Activated T-cell treated with anti-CD3 and anti-CD28 coated beads, Interleukin-2, amount 50 U/mL, for 48 hours (primary cell): ENCODE measurements at regions not wholly inside any gene's neighbourhood (a gene's known extent, or its start where the extent isn't known, plus 50 kb on each side); places are given as distances from the start of the nearest gene placed in this dataset.
"Not testable (repeated sequence)": the region's sequence is repeated elsewhere in the genome, so short reads cannot be mapped to it uniquely, and the experiment has no call there.

ENCODE experiments used
- DNase-seq, 2 experiments: peaks; one replicate each; pipeline ENCODE4 v3.0.0-alpha.2; 2020

- no peak for DNase-seq
These were observed 167.0 kb upstream of the RPL34 start for GRCh38 chr4:108453366-108453765.

- no peak for DNase-seq
These were observed 170.0 kb upstream of the RPL34 start for GRCh38 chr4:108450236-108450898.

DNA sequence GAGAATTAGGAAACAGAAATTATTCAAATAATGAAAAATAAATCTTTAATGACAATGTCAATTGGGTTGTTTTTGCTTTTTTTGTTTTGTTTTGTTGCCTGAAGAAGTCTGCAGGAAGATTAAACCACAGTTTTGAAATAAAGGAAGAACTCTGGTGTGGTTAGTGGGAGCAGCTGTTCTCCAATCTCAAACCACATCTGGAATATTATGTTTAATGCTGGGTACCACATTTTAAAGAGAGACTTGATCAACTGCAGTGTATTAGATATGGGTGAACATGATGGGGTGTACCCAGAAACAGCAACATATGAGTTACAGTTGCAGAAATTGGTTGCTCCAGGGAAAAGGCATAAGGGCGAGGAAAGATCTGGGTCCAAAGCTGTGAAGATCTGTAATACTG, 171.2 kb upstream of the RPL34 start:
- no peak for DNase-seq

DNA sequence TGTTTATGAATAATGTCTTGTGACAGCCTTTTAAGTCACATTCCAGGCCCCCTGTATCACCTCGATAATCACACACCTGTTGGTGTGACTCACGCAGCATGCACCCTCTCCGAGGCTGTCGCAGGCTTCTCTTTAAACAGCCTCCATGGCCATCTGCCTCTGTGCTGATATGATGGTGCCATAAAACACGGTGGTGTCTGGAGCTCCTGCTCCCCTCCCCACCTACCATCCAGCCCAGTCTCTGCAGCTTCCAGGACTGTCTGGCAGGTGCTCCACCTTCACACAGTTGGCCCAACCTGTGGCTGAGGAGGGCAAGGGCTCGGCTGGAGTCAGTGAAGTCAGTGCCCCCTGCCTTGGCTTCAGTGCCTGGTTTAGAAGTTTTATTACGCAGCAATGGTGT, 173.8 kb upstream of the RPL34 start:
- DNase-seq: no peak

DNA sequence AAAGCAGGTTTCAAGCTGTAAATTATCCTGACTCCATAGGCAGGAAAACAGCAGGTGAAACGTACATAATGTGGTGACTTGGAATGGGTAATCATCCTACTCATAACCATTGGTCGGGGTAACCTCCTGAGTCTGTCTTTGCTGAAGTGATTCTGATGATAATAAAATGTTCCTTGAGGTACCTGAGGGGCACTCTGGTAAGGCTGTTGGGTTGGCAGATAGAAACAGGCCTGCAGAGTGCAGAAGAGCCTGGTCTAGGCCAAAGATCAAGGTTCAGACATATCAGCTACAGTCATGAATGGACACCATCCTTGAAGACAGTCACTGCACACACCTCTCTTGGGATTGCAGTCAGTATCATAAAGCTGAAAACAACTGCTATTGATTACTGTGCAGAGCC, 174.7 kb upstream of the RPL34 start:
- DNase-seq: no peak

DNA sequence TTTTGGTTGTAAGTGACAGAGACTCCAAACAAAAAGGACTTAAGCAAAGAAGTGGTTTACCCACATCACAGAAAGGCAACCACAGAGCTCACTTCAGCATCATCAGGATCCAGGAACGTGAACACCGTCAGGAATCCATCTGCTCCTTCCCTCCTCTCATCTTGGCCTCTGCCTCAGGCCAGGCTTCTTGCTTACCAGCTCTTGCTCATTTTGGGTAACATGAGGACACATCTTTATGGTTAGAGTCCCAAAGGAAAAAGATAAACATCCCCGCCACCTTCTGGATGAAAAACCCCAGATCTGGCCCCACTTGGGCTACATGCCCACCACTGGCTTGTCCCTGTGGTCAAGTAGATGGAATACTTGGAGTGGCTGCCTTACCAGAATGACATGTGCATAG, 176.8 kb upstream of the RPL34 start:
- DNase-seq: no peak

DNA sequence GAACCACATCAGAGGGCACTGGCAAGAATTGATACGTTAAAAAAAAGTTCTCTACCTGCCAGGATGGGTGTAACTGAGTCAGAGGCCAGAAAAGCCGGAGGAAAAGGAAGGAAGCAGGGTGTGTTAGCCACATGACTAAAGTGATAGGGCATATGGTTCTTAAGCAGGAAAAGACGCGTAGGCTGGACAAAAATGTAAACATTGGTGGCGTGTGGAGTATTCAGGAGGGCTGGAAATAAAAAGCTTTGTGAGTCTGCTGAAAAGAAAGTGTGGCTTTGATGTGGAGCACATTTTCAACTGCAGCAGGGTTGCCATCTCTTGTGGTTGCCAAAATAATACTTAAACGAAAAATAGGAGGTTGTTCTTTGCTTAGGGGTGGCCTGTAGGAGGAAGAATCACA, 186.5 kb upstream of the RPL34 start:
- DNase-seq: peak in 1 of 2 experiments; percentile 39

- DNase-seq: not testable (repeated sequence)
These were observed 187.0 kb upstream of the RPL34 start for GRCh38 chr4:108433394-108433793.

DNA sequence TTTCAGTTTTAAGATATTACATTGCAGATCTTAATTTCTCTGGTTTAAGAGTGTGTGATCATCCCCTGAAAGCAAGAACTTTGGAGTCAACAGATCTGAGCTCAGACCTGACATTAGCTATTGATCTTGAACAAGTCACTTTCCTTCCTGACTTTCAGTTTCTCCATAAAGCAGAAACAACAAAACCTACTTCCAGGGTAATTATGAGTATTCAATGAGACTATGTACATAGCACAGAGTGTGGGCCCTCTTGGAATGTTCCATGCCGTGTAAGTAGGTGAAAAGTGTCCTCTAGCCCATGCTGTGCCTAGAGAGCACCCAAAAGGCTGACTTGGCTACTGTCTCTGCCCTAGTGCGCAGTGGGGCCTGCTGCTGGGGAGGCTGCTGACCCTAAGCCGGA, 188.0 kb upstream of the RPL34 start:
- DNase-seq: no peak

GRCh38 chr4:108431986-108432385, 188.4 kb upstream of the RPL34 start:
- no peak for DNase-seq

DNA sequence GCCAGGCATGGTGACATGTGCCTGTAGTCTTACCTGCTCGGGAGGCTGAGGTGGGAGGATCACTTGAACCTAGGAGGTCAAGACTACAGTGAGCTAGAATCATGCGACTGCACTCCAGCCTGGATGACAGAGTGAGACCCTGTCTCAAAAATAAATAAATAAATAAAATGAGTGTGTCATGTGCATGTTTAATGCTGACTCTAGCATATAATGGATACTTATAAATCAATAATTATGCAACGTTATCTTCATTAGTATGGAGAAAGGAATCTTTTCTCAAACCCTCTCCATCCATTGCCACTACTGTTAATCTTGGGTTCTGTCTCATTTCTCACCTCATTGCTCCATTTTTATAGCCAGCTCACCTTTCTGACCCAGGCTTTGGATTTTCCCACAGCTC, 189.5 kb upstream of the RPL34 start:
- DNase-seq: no peak

- DNase-seq: no peak
These were observed 190.7 kb upstream of the RPL34 start for GRCh38 chr4:108429662-108430061.

GRCh38 chr4:108428923-108429322, 191.5 kb upstream of the RPL34 start:
- DNase-seq: no peak

DNA sequence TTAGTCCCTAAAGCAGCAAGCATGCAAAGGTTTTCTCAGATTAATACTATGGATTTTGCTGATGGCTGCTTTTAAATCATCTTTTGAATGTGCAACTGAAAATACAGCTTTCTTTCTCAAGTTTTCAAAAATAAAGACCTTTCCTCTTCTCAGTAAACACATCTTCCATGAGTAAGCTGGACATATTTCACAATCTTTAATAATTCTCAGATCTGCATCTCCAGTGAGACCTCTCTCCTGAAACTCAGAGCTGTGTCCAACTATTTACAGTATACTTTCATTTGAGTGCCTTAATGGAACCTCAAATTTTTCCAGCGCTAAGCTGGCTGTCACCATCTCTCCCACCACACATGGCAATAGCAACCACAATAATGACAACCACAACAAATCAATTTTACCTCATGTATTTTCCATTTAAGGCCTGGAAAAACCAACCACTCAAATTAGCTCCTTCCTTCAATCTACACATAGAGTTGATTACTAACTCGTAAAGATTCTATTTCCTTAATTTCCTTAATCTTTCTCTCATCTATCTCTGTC, 192.4 kb upstream of the RPL34 start:
- DNase-seq: no peak

DNA sequence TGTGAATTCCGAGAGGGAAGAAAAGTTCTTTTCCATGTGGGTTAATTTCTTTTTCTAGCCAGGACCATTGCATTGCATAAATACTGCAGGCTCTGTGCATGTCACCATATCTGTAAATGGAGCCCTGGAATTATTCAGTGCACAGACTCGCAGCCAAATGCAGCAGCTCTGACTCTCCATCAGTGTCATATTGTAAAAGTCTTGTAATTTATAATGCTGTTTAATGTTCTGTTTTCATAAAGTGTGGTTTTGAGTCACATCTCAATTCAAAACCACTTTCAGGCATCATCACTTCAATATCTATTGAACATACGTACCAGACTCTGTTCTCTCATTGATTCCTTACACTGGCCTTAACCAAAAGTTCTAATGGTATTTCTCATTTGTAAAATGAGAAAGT, 193.9 kb upstream of the RPL34 start:
- DNase-seq: no peak

DNA sequence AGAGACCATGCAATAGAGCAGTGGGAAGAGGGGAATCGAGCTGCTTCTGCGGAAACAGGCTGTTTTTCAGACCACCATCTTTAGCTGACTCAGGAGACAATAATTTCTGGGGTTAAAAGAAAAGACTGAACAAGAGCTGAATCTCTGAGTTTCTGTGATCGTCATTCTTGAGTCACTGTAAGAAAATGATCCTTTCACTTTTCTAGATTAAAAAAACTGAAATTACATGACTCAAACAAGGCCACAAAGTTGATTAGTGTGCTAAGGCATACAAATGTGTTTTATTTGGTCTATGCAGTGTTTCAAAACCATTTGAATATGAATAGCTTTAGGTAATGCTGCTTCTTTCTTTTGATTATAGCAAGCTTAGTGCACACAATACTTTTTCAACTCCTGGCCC, 194.4 kb upstream of the RPL34 start:
- DNase-seq: no peak

- DNase-seq: no peak
These were observed 202.5 kb upstream of the RPL34 start for GRCh38 chr4:108417923-108418322.

DNA sequence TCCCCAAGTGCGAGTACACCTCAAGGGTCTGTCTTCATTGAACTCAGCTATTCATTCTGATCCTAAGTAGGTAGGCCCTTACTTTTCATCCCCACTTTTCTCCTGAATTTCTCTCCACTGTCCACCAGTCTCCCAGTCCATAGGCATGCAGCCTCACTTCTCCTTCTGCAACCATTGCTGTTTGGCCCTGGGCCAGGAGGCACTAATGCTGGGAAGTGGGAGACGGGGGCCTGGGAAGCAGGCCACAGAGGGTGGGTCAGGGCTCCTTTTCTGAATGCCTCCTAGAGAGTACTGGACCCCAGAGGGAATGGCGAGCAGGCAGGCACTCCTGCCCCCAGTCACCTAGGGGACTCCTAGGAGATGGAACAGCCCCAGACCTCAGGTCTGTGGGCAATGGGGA, 203.5 kb upstream of the RPL34 start:
- DNase-seq: no peak

- no peak for DNase-seq
These were observed 205.0 kb upstream of the RPL34 start for GRCh38 chr4:108415389-108415788.

GRCh38 chr4:108411836-108412235, 208.5 kb upstream of the RPL34 start:
- DNase-seq: no peak

DNA sequence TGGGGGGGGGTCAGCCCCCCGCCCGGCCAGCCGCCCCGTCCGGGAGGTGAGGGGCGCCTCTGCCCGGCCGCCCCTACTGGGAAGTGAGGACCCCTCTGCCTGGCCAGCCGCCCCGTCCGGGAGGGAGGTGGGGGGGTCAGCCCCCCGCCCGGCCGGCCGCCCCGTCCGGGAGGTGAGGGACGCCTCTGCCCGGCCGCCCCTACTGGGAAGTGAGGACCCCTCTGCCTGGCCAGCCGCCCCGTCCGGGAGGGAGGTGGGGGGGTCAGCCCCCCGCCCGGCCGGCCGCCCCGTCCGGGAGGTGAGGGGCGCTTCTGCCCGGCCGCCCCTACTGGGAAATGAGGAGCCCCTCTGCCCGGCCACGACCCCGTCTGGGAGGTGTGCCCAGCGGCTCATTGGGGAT, 210.7 kb upstream of the RPL34 start:
- not testable (repeated sequence) for DNase-seq

GRCh38 chr4:108405586-108405985, 214.8 kb upstream of the RPL34 start:
- DNase-seq: no peak

DNA sequence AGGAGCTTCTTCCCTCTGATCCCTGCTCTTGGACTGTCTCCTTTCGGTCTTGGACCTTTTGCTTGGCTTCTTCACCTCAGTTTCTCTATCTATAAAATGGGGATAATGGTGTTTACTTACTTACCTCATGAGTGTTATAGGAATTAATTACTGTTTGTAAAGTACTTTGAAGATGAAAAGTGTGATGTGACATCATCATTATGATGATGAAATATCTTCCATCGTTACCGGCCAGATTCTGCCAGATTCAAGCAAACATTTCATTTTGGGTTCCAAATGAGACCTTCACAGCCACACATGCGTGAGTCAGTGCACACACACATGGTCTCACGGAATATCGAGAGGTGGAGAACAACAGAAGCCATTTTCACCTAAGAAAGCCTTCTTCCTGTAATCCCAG, 220.1 kb upstream of the RPL34 start:
- no peak for DNase-seq

GRCh38 chr4:108399610-108400265, 220.6 kb upstream of the RPL34 start:
- DNase-seq: no peak

DNA sequence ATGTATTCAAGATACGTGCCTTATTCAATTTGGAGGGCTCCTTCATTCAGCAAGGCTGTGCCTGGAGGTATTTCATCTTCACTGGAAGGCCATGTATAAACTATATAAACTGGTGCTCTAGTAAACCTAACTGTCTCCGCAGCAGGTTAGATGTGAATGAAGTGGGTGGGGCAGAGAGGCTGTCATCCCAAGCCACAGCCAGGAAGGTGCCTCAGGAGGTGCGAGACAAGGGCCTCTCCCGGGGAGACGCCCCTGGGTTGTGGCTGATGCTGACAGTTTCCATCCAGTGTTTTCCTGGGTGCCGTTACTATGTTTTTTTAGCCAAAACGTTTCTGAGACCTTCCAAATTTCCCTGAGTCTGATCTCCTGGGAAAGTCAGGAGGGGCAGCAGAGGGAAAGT, 221.5 kb upstream of the RPL34 start:
- DNase-seq: no peak
